ENCODE measurements at regions not wholly inside any gene's neighbourhood (a gene's known extent, or its start where the extent isn't known, plus 50 kb on each side); places are given as distances from the start of the nearest gene placed in this dataset.
"Not testable (repeated sequence)": the region's sequence is repeated elsewhere in the genome, so short reads cannot be mapped to it uniquely, and the experiment has no call there.

DNA sequence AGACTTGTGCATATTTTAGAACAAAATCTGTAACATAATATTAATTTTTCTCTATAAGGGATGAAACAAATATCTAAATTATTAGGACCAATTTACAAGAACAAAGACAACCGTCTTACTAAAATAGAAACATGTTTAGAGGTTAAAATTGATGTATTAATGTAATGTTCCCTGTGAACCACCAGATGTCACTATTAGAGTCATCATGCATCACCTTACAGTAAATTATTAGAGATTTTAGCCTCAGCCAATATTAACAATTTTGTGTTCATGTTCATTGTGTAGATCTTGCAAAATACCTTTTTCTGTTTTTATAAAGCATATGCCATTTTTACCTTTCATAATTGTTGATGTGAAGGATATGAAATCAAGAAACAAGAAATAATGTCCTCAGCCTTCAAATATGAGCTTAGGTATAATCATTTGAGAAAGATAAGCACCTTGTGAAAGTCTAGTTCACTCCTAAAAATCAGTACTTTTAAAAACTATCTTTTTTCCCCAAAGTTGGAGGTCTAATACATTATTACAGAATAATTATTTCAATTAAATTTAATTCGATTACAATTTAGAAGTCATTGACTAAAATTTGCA lies 344.3 kb upstream of the KCNH7 start:
- DNase-seq, result no peak

- no peak for DNase-seq
These were observed 339.0 kb upstream of the KCNH7 start for GRCh38 chr2:163177592-163177991.

DNA sequence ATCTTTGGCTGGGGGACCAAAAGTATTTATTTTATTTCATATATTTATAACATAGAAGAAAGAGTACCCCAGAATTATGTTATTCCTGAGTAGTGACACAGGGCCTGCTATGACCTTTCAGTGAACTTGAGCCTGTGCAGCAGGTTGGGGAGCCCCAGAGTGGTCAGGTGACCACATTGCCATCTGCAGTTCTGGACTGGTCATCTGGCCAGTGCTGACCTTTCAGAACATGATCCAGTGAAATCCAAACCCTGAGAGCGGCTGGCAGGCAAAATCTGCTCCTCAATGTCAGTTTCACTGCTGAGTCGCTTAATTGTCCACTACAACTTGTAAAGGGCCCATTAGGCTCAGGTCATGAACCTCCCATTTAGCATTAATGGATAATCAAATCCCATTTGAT lies 336.7 kb upstream of the KCNH7 start:
- no peak for DNase-seq

GRCh38 chr2:163173591-163173990 lies 335.0 kb upstream of the KCNH7 start:
- DNase-seq, result no peak

- DNase-seq, result no peak
These were observed 333.4 kb upstream of the KCNH7 start for GRCh38 chr2:163171786-163172530.

DNA sequence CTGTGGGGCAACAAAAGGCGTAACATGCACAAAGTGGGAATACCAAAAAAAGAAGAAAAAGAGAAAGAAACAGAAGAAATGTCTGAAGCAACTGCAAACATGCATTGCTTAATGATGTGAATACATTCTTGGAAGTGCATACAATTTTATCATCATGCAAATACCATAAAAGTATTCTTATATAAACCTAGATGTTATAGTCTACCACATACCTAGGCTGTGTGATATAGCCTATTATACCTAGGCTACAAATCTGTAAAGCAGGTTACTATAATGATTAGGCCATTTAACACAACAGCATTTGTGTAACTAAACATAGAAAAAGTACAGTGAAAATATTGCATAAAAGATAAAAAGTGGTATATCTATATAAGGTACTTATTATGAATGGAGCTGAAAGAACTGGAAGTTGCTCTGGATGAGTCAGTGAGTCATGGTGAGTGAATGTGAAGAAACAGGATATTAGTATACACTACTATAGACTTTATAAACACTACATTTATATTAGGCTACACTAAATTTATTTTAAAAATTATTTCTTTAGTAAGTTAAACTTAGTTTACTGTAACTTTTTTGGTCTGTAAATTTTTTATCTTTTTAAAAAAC lies 319.4 kb upstream of the KCNH7 start:
- DNase-seq, result no peak

DNA sequence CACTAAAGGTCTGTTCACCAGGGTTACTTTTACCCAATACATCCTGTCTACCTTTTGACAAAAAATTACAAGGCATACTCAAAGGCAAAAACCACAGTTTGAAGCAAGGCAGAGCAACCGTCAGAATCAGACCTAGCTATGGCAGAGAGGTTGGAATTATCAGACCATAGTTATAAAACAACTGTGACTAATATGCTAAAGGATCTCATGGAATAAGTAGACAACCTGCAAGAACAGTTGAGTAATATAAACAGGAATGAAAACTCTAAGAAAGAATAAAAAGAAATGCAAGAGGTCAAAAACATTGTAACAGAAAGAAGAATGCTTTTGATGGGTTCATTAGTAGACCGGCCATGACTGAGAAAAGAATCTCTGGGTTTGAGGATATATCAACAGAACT lies 318.8 kb upstream of the KCNH7 start:
- no peak for DNase-seq

- DNase-seq, result no peak
These were observed 317.4 kb upstream of the KCNH7 start for GRCh38 chr2:163155925-163156324.

GRCh38 chr2:163155279-163155883 lies 316.8 kb upstream of the KCNH7 start:
- DNase-seq, result no peak

GRCh38 chr2:163142618-163143017 lies 304.1 kb upstream of the KCNH7 start:
- DNase-seq, result no peak

DNA sequence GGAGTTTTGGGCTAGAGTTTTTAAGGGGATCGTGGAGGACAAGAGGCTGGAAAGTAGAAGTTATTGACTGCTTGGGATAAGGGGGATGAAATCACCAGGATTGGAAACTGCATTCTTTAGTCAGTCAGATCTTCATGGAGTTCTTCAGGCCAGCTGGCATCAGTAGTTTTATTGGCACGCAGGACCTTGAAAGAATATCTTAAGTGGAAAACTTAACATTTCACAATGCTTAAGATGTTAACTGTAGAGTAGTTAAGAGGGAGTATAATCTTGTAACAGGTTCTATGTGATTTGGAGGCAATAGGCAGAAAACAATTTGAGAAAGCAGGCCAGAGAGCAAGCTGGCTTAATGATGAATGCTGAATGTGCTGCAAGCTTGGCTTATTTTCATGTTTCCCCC lies 300.4 kb upstream of the KCNH7 start:
- DNase-seq, result no peak

DNA sequence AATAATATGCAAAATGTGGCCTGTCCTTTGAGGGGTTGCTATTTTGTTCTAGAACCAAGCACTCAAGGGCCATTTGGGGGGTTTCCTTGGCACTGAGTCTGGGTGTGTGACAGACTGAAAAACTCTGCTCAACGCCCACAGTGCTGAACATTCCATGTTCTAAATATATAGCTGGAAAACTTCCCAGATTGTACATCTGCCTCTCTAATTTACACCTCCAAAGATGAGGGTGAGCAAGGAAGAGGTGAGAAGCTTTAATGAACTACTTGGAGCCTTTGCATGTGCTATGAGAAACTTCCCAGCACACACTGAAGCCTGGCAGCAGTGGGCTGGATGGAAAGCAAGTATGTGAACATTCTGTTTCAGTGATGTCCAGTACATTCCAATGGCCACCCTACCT lies 296.7 kb upstream of the KCNH7 start:
- no peak for DNase-seq

DNA sequence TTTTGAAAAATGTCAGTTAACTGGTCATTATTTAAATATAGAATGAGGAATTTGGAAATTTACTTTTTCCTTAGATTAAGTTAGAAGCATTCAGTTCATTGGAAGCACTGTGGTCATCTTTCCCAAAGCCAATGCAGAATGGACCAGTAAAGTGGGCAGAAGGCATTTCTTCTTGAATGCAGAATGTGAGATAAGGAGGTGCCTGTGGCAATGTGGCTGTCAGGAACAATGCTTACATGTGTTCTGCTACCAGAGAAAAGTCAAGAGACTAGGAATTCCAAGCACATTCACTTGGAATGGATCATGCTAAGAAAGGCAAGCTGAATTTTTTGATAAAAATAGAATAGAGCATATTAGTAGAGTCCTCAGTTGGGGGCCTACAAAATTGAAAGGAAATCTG lies 295.0 kb upstream of the KCNH7 start:
- DNase-seq, result no peak

DNA sequence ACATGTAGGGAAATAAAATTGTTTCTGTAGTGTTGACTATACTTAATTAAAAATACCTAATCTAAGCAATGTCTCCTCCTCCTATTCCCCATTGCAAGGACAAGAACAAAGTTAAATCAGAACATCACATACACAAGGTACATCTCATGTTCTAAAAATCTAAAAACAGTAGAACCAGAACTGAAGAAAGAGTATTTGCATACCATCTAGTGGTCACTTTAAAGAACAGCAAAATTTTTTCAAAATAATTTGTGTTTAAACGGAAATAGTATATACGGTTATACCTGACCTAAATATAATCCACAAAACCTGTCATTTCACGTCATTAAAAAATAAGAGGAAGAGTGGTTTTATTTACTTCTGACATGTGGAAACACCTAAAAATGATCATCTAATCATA lies 294.3 kb upstream of the KCNH7 start:
- DNase-seq, result no peak

GRCh38 chr2:163132207-163132606 lies 293.6 kb upstream of the KCNH7 start:
- DNase-seq, result not testable (repeated sequence)

DNA sequence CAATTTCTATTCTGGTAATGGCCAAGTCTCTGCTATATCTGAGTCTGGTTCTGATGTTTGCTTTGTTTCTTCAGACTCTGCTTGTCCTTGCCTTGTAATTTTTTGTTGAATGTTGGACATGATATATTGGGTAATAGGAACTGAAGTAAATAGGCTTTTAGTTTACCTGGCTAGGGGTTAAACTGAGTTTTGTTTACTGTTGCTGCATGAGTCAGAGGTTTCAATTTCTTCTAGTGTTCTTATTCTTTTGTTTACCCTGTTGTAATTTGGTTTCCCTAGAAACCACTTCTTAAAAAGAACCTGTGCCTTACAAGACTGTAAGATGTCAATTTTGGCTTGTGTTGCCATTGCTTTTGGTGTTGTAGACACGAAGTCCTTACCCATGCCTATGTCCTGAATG lies 285.0 kb upstream of the KCNH7 start:
- no peak for DNase-seq

DNA sequence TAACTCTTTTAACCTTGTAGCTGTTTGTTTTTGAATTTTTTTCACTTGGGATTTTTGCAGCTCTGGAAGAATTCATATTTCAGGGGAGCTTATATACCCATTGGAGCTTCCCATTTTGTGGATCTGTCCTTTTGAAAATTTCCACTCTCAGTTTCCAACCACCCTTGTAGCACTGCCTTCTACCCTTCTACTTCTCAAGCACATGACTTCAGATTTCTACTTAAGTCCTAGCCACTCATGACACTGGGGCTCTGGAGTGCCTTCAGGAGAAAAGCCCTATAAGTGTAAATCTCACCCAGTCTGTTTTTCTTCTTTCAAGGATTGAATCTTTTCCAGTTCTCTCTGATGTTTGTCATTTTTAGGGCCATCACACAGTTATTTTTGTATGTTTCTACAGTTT lies 283.7 kb upstream of the KCNH7 start:
- DNase-seq, result no peak

GRCh38 chr2:163121483-163121882 lies 282.9 kb upstream of the KCNH7 start:
- no peak for DNase-seq

DNA sequence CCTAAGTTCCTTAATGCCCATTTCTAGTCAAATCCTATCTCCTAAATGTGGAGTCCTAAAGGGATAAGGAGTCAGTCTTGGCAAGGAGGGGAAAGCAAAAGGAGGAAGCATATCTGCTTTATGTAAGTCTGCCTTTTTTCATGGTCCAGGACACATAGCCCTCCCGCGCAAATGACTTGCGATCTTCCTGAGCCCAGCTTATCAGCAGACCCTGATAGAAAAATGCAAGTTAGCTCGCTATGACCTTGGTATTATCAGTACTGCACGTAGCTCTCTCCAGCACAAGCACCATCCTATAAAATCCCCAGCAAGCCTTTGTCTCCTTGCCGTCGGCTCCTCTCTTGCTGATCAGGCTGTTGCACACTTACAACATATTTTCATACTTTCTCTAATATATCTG lies 281.4 kb upstream of the KCNH7 start:
- no peak for DNase-seq

GRCh38 chr2:163086940-163087339 lies 248.4 kb upstream of the KCNH7 start:
- DNase-seq, result no peak

GRCh38 chr2:163085366-163086024 lies 246.9 kb upstream of the KCNH7 start:
- not testable (repeated sequence) for DNase-seq

DNA sequence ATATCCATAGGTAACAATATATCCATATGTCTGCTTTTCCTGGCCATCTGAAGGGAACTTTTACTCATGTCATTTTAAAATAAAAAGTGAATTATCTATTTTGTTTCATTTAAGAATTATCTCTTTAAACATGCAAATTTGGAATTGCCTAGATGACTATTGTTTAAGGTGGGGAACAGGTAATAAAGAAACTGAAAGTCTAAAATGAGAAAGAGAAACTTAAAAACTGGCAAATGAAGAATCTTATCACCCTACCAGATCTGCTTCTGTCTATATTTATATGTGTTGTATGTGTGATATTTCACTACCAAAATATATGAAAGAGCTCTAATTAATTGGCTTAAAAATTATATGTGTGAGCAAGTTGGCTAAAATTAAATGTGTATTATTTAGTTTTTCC lies 243.2 kb upstream of the KCNH7 start:
- no peak for DNase-seq

DNA sequence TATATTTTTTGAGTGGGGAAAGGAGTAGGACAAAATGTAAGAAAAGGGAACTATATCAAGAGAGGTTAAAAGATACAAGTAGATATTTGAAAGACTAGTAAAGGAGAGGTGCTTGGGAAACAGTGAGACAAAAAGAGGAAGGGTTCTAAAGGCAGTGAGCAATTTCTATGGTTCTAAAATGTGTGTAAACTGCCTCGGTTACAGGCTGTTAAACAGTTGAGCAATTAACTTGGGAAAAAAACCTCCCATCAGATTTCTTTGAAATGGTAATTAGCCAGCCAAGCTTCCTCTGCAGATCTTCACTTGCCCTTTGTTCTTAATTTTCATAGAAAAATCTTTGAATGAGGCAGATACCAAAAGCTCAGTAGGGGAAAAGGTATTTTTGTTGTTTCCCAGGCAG lies 238.7 kb upstream of the KCNH7 start:
- no peak for DNase-seq

DNA sequence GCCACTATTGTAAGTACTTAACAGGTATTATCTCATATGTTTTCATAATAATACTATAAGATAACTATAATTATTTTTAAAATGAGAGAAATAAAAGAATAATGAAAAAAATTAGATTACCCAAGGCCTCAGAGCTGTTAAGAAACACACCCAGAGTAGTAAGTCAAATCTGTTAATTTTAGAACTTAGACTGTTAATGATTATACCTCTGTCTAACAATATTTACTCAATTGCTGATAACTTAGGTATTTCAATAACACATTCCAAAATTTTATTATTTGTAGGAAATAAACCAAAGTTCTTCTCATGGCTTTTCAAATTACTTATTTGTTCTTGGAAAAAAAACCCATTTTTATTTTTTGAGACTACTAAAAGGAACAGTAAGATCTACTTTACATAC lies 227.5 kb upstream of the KCNH7 start:
- DNase-seq, result no peak

All from activated gamma-delta T cell (primary cell).